ENCODE measurements at regions not wholly inside any gene's neighbourhood (a gene's known extent, or its start where the extent isn't known, plus 50 kb on each side); places are given as distances from the start of the nearest gene placed in this dataset.
"Not testable (repeated sequence)": the region's sequence is repeated elsewhere in the genome, so short reads cannot be mapped to it uniquely, and the experiment has no call there.

DNA sequence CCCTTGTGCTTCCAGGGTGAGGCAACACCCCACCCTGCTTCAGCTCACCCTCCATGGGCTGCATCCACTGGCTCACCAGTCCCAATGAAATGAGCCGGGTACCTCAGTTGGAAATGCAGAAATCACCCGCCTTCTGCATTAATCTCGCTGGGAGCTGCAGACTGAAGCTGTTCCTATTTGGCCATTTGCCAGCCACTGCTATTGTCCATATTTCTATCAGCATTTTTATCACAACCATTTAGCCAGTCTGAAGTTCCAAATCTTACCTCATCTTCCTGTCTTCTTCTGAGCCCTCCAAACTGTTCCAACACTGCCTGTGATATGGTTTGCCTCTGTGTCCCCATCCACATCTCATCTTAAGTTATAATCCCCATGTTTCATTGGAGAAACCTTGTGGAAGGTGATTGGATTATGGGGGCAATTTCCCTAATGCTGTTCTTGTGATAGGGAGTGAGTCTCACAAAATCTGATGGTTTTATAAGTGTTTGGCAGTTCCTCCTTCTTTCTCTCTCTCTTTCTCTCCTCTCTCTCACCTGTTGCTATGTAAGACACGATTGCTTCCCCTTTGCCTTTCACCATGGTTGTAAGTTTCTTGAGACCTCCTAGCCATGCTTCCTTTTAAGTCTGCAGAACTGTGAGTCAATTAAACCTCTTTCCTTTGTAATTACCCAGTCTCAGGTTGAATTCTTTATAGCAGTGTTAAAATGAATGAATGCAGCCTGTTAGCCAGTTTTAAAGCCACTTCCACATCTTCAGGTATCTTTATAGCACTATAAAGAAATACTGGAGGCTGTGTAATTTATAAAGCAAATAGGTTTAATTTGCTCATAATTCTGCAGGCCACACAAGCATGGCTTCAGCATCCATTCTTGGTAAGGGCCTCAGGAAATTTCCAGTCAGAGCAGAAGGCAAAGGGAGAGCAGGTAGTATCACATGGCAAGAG is 203.5 kb downstream of the FCRL5 start:
- Histone ChIP-seq H3K4me1 (ENCODE audit: low read depth) (peaks cover 5% of the 10 kb centered on the region), H3K4me3 (no peak overlapping the region), H3K36me3 (ENCODE audit: low read depth) (no peaks in the 10 kb centered on the region), H3K9me3 (no peaks in the 10 kb centered on the region)
- intact Hi-C loops (cut with DNase I, micrococcal nuclease): no loop called here
- DNase-seq (no peak), ATAC-seq (peak; percentile 62)
- TF ChIP-seq, protein P1, sequence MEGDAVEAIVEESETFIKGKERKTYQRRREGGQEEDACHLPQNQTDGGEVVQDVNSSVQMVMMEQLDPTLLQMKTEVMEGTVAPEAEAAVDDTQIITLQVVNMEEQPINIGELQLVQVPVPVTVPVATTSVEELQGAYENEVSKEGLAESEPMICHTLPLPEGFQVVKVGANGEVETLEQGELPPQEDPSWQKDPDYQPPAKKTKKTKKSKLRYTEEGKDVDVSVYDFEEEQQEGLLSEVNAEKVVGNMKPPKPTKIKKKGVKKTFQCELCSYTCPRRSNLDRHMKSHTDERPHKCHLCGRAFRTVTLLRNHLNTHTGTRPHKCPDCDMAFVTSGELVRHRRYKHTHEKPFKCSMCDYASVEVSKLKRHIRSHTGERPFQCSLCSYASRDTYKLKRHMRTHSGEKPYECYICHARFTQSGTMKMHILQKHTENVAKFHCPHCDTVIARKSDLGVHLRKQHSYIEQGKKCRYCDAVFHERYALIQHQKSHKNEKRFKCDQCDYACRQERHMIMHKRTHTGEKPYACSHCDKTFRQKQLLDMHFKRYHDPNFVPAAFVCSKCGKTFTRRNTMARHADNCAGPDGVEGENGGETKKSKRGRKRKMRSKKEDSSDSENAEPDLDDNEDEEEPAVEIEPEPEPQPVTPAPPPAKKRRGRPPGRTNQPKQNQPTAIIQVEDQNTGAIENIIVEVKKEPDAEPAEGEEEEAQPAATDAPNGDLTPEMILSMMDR (IDR thresholded peaks at IDR 0.05): no peak

DNA sequence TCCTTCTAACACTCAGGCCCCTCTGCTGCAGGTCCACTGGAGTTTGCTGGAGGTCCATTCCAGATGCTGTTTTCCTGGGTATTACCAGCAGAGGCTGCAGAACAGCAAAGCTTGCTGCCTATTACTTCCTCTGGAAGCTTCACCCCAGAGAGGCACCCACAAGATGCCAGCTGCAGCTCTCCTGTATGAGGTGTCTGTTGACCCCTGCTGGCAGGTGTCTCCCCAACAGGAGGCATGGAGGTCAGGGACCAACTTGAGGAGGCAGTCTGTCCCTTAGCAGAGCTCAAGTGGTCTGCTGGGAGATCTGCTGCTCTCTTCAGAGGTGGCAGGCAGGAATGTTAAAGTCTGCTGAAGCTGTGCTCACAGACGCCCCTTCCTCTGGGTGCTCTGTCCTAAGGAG is 204.8 kb downstream of the FCRL5 start:
- TF ChIP-seq, protein P1 (IDR thresholded peaks at IDR 0.05): no peak
- H3K9me3 ChIP-seq: no peaks in the 10 kb centered on the region
- H3K36me3 ChIP-seq (ENCODE audit: low read depth): no peaks in the 10 kb centered on the region
- DNase-seq (no peak), ATAC-seq (no peak)
- intact Hi-C loops (cut with DNase I, micrococcal nuclease): no loop called here
- no peak overlapping the region for H3K4me3 ChIP-seq
- H3K4me1 ChIP-seq (ENCODE audit: low read depth): peaks cover 5% of the 10 kb centered on the region

DNA sequence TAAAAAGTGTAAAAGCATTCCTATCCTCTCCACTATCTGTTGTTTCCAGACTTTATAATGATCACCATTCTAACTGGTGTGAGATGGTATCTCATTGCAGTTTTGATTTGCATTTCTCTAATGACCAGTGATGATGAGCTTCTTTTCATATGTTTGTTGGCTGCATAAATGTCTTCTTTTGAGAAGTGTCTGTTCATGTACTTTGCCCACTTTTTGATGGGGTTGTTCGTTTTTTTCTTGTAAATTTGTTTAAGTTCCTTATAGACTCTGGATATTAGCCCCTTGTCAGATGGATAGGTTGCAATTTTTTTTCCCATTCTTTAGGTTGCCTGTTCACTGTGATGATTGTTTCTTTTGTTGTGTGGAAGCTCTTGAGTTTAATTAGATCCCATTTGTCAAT is 199.6 kb upstream of the ETV3 start:
- H3K36me3 ChIP-seq (ENCODE audit: low read depth); intact Hi-C loops (cut with DNase I, micrococcal nuclease); H3K4me3 ChIP-seq; H3K4me1 ChIP-seq (ENCODE audit: low read depth); DNase-seq; ATAC-seq; H3K9me3 ChIP-seq: not testable (repeated sequence)

DNA sequence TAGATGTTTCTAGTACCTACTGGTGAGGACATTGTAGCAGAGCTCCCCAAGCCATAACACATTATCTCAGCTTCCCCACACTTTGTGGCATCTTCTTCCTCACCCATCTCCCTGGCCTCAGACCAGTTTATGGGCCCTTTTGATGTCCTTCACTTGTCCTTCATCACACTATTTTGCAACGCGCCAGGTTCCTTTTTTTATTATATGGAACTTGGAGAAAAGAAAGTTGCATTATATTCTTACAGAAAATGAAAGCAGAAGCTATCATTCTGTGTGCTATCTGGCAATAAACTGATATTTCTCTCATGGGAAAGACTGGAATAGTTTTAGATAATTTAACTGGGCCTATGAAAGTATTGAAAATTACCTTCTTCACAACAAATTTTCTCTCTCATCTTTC is 196.9 kb upstream of the ETV3 start:
- no peak for ATAC-seq
- no peak overlapping the region for H3K4me3 ChIP-seq
- intact Hi-C loops (cut with DNase I, micrococcal nuclease): no loop called here
- H3K4me1 ChIP-seq (ENCODE audit: low read depth): no peaks in the 10 kb centered on the region
- no peaks in the 10 kb centered on the region for H3K9me3 ChIP-seq
- TF ChIP-seq, protein P1 (IDR thresholded peaks at IDR 0.05): no peak
- no peaks in the 10 kb centered on the region for H3K36me3 ChIP-seq (ENCODE audit: low read depth)
- DNase-seq: no peak

DNA sequence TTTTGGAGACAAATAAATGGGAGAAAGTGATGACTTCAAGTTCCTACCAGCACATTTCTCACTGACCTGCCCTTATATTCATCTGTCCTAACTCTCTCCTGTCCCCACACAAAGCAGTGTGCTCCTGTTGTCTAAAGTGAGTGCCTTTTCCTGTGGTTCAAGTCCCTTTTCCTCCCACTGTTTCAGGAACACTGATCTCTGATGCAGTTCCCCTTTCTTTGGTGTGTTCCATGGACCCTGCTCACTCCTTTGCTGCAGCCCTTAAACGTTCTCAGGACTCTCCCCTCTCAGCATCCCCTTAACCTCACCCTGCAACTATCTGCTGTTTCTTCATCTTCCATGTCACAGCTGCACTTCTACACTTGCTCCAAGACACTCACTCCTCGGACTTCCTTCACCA is 195.8 kb upstream of the ETV3 start:
- no peaks in the 10 kb centered on the region for H3K4me1 ChIP-seq (ENCODE audit: low read depth)
- ATAC-seq: no peak

DNA sequence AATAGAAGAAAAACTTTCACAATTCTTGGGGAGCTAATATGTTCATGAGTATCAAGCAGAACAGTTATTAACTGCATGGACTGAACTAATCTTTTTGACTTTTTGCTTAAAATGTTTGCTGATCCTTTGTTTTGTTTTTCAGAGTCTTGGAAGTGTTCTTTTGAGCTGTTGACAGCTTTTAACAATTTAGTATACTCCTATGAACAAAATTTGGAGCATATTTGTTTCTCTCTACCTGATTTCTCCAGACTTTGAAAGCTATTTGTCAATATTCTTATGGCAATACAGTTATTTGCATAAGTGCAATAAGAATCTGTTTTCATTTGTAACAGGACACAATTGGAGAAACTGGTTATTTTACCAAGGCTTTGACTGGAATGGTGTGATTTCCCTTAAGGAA is 192.0 kb upstream of the ETV3 start:
- H3K36me3 ChIP-seq (ENCODE audit: low read depth); H3K9me3 ChIP-seq; H3K4me3 ChIP-seq; intact Hi-C loops (cut with DNase I, micrococcal nuclease); DNase-seq; ATAC-seq; H3K4me1 ChIP-seq (ENCODE audit: low read depth): not testable (repeated sequence)

More for the DNA sequence above, 195.8 kb upstream of the ETV3 start:
- H3K4me3 ChIP-seq: no peak overlapping the region
- H3K36me3 ChIP-seq (ENCODE audit: low read depth): no peaks in the 10 kb centered on the region
- intact Hi-C loops (cut with DNase I, micrococcal nuclease): no loop called here
- DNase-seq: no peak
- TF ChIP-seq, protein P1 (IDR thresholded peaks at IDR 0.05): no peak
- H3K9me3 ChIP-seq: no peaks in the 10 kb centered on the region

DNA sequence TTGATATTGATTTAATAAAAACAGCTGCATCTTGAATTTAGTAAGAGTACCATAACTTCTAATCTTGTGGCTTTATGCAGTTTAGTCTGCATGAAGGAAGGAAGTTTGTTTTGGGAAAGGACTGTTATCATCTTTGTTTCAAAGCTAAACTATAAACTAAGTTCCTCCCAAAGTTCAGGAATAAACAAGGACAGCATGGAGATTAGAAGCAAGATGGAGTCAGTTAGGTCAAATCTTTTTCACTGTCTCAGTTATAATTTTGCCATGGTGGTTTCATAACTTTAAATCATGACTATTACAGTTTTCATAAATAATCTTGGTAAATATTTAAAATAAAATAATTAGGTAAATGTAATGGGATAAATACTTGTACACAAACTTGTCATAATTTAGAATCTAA is 189.9 kb upstream of the ETV3 start:
- H3K36me3 ChIP-seq (ENCODE audit: low read depth); ATAC-seq; DNase-seq; H3K4me1 ChIP-seq (ENCODE audit: low read depth); intact Hi-C loops (cut with DNase I, micrococcal nuclease); H3K9me3 ChIP-seq; H3K4me3 ChIP-seq: not testable (repeated sequence)
